IPS DF 4.7 (cell line): ENCODE measurements at regions not wholly inside any gene's neighbourhood (a gene's known extent, or its start where the extent isn't known, plus 50 kb on each side); places are given as distances from the start of the nearest gene placed in this dataset.
"Not testable (repeated sequence)": the region's sequence is repeated elsewhere in the genome, so short reads cannot be mapped to it uniquely, and the experiment has no call there.

Experiments
- DNase-seq: peaks from one replicate; pipeline ENCODE4 v3.0.0-alpha.2; 2013; ENCODE audit warnings: low spot score; ENCODE audit errors: extremely low read depth

DNA sequence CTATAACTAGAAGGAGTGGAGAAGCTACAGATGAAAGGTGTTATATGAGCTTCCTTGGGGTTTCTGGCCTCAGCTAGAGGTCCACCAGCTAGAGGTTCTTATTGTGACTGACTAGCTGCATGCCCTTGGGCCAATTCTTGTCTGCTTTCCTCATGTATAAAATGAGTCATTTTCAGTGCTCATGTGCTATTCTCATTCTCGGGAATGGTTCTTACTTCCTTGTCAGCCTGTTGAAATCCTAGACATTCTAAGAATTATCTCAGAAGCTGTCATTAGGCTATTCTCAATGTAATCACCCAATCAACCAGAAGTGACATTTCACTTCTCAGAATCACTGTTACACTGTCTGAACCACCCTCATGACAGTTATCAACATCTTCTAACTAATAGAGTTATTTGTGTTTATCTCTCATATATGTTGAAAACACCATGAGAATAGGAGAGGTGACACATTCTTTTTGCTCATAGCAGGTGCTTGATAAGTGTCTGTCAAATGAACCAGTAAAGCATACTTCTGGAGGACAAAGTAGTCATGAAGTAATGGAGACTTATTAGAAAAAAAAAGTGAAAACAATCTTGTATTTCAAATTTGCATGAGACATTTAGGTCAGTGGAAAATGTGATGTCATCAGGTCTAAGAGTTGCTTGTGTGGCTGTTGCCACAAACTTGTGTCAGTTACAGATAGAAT is 122.8 kb upstream of the IVNS1ABP start:
- no peak for DNase-seq

DNA sequence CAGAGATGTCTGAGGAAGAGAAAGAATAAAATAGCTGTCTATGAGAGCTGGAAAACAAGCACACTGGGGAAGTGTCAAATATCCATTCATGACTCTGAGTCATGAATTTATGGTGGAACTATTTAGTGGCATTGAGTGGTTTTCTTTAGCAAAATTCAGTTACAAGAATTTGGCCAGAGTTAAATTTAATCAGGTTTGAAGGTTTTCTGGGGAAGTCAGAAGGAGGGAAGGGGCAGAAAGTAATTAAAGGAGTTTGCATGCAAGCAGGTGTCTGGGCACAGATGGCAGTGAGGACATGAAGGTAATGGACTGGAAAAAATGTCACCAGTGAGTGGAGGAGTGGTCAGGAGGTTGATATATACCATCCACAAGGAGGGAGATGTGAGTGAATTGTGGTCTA is 121.9 kb upstream of the IVNS1ABP start:
- DNase-seq = no peak

GRCh38 chr1:185435696-185436379 is 118.8 kb upstream of the IVNS1ABP start:
- DNase-seq = no peak

DNA sequence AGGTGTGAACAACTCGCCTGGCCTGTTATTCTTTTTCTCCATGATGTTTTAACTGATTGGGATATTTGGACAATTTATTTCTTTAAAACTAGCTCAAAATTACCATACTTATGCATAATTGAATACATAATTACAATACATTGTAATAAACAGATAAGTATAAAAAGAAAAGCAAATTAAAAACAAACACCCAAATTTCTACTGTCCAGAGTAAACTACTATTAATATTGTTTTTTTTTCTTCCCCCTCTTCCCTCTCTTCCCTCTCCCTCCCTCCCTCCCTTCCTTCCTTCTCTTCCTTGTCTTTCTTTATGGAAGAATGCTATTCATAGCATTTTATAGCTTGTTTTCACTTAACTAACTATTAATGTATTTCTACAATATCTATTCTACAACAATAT is 117.7 kb upstream of the IVNS1ABP start:
- no peak for DNase-seq

DNA sequence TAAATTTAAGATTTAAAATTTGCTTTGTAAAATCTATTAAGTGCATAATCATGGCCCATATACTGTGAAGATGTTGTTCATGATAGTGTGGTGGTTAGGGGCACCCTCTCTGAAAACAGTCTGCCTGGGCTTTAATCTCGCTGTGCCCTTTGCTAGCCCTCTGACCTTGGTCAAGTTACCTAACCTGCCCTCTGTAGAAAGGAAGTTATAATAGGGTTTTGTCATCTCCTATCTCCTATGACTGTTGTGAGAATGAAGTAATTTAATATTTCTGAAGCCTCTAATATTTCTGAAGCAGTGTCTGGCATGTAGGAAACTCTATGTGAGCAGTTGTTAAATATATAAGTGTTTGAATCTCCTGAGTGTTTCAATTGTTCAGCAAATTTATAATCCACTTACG is 116.6 kb upstream of the IVNS1ABP start:
- DNase-seq = no peak

- no peak for DNase-seq
These were observed 115.9 kb upstream of the IVNS1ABP start for GRCh38 chr1:185432948-185433347.

DNA sequence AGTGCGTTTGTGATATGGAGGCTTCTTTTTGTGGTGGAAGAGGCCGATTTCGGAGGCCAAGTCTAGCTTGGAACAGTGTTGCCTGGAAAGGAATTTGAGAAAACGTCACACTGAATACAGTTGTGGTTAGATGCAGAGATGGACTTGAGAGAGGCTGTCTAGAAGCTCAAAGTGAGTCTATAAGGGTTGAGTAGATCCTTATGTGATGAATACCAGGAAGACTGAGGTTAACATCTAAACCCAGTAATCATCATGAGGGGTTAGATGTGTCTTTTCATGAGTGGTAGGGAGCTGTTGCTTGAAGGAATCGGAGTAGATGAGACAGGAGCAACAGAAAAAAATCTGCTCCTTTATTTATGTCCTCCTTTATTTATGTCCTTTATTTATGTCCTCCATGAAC is 114.6 kb upstream of the IVNS1ABP start:
- no peak for DNase-seq

GRCh38 chr1:185429668-185430067 is 112.6 kb upstream of the IVNS1ABP start:
- DNase-seq = not testable (repeated sequence)

- no peak for DNase-seq
These were observed 110.7 kb upstream of the IVNS1ABP start for GRCh38 chr1:185427776-185428175.

GRCh38 chr1:185427264-185427663 is 110.2 kb upstream of the IVNS1ABP start:
- no peak for DNase-seq

GRCh38 chr1:185426848-185427247 is 109.8 kb upstream of the IVNS1ABP start:
- DNase-seq = no peak

- no peak for DNase-seq
These were observed 108.1 kb upstream of the IVNS1ABP start for GRCh38 chr1:185425163-185425562.

- no peak for DNase-seq
These were observed 104.6 kb upstream of the IVNS1ABP start for GRCh38 chr1:185421485-185422107.

DNA sequence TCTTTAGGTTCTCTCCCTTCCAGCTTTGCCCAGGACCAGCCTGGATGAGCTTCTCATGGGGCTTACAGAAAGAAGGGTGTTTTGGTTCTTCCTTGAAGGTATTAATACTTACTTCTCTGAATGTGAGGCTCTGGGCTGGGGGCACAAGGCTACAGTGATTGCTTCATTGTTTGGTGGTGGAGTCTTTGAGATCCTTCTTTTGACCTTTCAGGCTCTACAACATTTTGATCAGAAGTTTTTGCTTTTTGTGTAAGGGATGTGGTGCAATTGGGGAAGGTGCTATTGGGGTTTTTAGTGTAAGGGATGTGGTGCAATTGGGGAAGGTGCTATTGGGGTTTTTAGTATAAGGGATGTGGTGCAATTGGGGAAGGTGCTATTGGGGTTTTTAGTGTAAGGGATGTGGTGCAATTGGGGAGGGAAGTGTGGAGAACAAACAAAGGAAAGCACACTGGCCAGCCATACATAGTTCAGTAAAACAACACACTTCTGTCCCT is 103.6 kb upstream of the IVNS1ABP start:
- DNase-seq = no peak

- no peak for DNase-seq
These were observed 102.7 kb upstream of the IVNS1ABP start for GRCh38 chr1:185419718-185420117.

DNA sequence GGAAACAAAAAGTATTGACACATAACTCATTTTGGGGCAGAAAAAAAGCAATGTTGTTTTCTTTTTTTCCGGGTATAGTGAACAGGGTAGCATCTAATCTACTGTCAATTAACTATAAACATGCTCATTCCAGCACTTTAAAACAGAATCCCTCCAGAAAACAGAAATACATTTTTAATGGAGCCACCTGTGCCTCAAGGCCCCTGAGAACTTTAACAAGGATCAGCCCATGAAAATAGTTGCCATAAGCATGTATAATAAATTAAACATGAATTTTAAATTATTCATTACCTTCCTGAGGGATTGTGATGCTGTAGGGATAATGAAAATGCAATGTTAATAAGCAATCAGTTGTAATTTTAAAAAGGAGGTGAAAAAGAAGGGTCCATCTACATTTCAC is 101.4 kb upstream of the IVNS1ABP start:
- DNase-seq = no peak

GRCh38 chr1:185412385-185413087 is 95.5 kb upstream of the IVNS1ABP start:
- no peak for DNase-seq

GRCh38 chr1:185409763-185410528 is 92.9 kb upstream of the IVNS1ABP start:
- no peak for DNase-seq

GRCh38 chr1:185409345-185409744 is 92.3 kb upstream of the IVNS1ABP start:
- no peak for DNase-seq

DNA sequence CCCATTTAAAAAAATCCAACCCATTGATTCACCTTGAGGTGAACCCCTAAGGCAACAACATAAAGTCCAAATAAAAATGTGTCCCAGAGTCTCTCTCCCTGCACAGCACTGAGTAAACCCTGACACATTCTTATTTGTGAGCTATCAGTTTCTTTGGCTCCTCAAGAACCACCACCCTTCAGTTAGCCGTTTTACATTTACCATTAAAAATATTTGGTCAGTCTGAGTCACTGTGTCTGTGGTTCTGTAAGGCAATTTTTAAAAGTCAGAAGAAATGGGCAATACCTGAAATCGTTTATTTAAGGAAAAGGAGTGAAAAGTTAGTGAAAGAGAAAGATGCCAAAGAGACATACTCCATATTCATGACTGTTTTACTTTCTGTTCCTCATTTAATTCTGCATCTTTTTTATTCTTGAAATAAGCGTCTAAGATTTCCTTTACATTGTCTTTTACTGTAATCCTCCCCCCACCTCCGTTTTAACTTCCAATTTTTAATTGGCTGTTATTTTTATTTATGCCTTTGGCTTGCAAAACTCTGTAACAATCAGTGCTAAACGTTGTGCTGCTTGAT is 91.7 kb upstream of the IVNS1ABP start:
- no peak for DNase-seq

DNA sequence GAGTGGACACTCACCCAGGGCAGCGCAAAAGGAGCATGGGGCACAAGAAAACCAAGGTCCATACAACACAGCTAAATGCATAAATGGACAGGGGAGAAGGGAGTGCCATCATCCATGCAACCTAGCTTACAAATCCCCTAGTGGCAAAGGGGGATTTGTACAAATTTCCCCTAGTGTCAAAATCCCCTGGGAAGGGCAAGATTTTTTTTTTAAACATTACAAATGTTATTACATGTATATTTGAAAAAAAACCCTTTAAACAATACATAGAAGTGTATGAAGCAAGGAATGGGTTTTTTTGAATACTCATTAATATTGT is 89.6 kb upstream of the IVNS1ABP start:
- DNase-seq = no peak
